A204.1 (cell line): ENCODE measurements at regions not wholly inside any gene's neighbourhood (a gene's known extent, or its start where the extent isn't known, plus 50 kb on each side); places are given as distances from the start of the nearest gene placed in this dataset.
A peak's percentile ranks its signal among the peaks of the same experiment; 100 is the strongest.

Experiments
- FAIRE-seq: peaks from 2 replicates; lab custom pipeline; 2012; peaks lifted over from hg19 to GRCh38; lab: Jason Lieb, UNC

DNA sequence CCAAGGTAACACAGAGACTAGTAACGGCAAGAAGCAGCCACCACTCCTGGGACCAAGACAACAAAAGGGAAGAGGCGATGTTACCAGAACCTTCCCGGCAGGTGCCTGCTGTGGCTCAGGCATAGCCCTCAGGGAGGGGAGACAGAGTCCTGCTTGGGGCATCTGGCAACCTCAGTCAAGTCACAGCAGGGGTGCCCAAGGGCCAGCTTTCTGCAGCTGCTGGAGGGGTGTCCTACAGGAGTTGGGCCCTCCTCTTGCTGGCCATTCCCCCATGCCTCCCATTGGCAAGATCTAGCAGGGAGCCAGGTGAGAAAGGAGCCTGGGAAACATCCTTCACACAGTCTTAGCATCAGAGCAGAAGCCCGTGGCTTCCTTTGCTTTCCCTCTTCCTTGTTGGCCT, 197.3 kb upstream of the IL12A start:
- no peak for FAIRE-seq

DNA sequence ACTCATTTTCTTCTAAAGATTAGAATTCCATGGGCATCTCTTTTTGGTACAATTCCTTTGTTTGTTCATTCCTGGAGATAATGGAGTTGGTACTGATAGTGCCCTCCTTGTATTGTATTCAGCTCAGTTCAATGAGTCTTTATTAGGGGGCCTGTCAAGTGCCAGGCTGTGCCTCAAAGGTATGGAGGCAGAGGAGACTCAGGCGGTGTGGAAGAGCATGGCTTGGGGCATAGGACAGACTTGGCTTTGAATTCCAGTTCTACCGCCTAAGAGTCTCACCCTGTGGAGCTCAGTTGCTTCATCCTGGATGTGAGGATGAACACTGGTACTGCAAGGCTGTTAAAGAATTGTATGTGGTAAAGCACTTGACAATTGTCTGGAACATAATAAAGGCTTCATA, 196.6 kb upstream of the IL12A start:
- FAIRE-seq = no peak

DNA sequence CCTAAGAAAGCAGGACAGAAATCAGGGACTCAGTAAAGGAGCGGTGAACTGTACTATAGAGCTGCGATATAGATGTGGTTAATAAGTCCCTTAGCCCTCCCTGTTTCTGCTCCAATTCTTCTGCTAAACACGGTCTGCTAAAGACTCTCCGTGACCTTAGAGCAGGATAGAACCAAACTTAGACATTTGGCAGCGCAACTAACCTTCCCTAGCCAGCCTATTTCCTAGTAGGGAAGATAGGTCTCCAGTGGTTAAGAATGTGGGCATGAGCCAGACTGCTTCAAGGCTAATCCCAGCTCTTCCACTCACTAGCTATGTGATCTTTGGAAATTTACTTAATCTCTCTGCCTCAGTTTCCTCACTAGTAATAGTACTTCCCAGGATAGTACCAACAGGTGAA, 193.6 kb upstream of the IL12A start:
- FAIRE-seq = no peak

DNA sequence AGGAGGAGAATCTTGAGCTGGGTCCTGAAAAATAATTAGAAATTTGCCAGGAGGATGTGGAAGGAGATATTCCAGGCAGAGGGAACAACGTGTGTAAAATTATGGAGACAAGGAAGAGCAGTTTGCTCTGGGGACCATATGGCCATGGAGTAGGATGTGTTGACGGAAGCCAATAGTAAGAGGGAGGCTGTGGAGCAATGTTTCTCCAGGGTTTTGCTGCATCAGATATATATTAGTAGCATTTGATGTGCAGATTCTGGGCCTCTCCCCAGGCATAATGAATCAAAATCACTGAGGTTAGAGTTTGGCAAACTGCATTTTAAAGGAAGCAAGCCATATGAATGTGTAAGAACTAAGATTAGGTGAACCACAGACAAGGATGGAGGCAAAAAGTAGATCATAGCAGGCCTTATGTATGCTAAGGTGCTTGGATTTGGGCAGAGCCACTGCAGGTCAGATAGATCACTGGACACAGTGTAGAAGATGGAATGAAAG, 192.9 kb upstream of the IL12A start:
- no peak for FAIRE-seq

DNA sequence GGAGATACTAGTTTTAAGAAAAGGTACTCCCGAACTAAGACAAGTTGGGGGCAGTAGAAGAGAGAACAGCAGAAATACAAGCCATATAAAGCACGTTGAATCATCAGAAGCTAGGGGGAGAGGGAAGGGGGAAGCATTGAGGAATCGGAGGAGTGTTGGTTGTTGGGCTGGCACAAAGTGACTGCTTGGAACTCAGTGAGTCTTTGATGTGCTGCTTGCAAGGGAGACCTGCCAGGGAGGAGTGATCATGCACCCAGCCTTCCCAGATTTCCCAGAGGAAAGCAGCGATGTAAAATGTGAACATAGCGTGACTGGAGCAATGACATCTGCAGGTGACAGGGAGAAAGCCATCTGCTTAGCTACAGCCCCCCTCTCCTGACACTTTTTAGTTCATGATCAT, 192.4 kb upstream of the IL12A start:
- FAIRE-seq = no peak

DNA sequence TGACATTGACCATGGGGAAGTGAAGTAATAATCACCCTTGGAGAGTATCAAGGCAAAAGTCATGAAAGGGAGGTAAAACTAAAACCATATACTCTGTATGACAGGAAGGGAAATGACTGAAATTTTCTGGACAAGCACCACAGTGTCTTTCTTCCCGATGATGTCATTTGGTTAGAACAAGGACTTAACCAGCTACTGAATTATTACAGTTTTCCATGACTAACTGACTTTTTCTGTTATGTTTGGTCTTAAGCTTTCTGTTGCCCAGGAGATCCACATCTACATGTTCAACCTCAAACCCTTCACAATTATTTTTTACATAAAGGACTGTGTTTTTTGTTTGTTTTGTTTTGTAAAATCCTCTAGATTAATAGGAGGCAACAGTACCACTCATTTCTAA, 191.9 kb upstream of the IL12A start:
- FAIRE-seq = no peak

DNA sequence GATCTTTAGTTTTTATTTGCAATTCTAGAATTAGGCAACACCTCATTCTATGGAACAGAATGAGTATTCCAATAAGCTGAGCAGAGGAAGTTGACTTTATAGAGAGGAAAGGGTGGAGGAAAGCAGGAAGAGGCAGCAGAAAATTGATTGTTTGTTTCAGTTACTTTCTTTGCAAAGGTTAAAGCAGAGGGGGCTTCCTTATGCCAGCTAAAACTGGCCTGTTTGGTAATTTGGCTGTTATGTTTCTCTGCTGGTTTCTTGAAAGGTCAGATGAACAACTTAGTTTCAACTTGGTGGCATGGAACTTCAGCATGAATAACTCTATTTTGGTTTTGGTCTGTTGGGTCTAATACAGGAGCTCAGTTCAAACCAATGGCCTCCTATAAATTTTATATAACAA, 190.9 kb upstream of the IL12A start:
- FAIRE-seq = no peak

DNA sequence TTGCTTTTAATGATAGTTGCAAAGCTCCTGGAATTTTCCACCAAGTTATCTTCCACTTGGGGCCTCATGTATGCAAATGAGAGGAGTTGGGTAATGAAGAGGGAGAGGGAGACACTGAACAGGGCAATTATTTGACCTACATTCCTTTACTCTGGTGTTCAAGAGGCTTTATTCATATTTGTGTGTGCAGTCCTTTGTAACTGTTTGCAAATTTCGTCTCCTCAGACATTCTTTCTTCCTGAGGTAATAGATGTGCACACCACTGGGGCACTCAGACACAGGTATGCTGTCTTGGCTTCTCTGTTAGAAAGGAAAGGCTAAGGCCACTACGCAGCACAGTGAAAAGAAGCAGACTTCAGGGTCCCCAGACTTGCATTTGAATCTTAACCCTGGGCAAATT, 189.7 kb upstream of the IL12A start:
- FAIRE-seq = no peak

DNA sequence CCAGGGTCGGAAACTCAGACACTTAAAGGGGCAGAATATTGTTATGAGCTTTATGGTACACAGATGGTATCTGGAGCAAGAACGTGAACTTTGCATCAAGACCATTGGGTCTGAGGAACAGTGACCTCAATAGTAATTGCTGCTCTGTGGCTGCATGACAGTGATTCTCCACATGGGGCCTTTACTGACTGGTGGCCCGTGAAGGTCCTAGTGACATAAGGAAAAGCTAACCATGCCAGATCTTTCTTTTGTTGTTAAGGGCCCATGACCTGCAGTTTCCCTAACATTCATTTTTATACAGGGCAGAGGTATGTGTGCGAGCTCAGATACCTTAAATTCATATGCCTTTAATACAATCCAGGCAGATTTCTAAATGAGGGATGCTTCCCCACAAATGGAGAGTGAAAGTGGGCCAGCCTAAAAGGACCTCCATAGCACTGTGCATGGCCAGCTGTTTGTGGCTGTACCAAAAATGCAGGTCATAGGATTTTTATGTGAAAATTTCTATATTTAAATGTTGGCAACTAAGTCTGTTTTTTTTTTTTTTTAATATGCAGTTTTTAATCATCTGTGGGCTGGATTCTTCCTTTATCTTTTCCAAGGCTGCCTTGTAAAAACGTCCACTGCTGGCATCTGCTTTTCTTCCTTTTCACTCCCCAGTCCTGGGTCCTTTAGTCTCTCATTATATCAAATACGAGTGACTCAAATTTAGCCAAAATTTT, 188.0 kb upstream of the IL12A start:
- FAIRE-seq = no peak

DNA sequence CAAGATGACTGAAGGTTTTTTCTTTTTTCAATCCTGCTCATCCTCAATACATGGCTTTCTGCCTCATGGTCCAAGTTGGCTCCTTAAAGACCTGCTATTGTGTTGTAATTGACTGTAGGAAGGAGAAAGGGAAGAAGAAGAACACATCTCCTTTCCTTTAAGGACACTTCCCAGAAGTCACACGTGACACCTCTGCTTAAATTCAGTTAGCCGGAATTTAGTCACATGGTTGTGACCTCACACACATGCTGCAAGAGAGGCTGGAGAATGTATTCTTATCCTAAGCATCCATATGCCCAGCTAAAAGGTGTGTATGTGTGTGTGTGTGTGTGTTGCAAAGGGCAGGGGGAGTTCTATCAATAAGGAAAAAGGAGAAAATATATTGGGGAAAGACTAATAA, 185.8 kb upstream of the IL12A start:
- no peak for FAIRE-seq

DNA sequence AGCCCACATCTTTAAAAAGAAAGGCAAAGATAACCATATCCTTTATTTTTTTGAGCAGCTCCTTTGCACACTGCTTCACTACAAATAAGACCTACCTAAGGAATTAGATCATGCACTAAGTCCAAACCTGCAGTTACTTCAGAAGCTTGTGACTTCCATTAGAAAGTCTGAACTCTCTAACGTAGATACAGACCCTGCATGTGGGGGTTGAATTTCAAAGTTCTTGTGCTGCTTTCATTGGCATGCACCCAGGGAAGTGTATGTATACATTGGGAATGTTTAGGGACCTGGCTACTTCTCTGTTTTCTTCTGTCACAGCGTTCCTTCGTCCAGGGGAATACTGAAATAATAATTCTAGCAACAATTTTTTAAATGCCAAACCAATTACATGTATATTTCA, 185.2 kb upstream of the IL12A start:
- FAIRE-seq = no peak

DNA sequence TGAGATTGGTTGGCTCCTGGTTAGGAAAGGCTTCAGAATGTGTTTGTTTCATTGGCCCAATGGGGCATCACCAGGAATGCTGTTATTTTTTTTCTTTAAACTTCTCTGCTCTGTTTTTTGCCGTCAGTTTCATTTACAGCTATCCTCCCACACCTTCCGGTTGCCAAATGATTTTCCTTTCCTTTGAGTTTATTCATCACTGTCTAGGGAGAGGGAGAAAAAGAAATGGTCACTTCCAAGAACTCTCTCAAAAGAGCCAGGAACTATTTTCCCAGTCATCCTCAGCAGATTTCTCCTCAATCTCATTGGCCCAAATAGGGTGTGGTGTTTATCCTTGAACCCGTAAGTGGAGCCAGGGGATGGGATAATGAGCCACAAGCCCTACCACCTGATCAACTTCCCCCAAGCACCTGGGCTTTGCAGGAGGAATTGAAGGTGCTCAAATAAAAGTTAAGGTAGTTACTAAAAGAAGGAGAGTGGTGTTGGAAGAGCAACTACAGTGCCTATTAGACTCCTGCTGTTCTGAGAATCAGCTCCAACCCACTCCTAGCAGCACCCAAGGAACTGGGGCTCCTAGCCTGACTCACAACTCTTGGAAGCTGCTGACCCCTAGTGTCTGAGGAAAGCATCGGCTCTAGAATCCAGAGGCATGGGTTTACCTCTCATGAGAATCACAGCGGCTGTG, 183.8 kb upstream of the IL12A start:
- peak; percentile 78 for FAIRE-seq

DNA sequence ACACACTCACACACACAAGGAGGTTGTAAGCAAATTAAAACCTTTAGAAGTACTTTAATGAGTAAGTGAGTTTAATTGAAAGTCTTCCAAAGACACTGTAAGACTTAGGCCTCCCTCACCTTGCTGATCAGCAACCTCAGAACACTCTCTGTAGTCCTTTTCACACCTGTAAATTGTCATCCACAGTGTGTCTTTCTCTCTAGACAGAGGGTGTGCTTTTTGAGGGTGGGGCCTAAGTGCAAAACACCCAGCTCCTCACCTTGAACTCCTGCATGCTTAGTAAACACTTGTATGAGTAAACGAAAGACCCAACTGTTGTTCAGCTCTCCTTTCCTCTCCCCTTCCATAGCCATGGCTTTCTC, 183.2 kb upstream of the IL12A start:
- FAIRE-seq = no peak

DNA sequence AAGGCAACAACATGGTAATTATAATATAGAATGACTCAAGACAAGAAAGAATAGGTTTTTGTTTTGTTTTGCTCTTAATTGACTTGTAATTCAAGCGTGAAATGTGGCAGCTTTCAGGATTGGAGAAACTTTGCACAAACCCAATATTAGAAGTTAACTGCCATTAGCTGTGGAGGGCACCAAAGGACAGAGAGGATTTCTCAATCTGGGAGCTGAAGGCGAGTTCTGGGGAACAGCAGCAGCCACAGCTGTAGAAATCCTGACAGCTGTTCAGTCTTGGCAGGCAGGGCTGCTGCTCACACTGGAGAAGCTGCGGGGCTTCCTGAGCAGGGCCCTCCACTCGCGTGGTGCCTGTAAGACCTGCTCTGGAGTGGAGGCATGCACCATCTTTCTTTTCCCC, 182.2 kb upstream of the IL12A start:
- no peak for FAIRE-seq

DNA sequence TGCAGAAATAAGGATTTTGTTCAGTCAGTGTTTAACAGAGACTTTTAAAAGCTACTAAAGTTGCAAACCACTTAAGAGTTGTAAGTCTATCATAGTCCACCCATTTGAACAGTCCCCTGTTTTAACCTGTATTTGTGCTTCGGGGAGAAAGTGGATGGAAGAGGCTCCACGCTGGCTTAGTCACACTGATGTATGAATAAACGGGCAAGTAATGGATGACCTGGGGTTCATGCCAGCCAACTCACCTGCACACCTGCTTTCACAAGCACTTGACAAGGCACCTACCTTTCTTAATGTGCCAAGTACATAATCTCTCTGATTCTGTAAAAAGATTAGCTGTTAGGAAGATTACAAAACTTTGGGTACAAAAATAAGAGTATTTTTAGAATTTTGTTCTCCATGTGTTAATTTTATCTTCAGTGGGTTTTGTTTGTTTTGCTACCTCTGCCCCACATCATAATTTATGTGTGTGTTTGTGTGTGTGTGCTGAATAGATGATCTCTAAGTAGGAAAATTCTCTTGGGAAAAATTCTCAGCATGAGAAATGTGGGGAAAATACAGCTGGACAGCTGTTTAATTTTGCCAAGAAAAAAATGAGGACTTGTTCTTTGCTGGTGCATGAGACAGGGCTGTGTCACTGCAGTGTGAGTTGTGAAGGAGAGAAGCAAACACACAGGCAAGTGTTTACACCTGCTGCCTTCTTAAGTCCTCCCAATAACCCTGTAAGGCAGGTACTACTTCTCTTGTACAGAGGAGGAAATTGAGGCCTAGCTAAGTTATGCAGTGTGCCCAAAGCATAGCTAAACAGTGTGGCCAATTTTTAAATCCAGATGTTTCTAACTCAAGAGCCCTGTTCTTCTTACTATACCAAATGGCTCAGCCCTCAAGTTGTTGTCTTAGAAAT, 181.2 kb upstream of the IL12A start:
- FAIRE-seq = no peak

DNA sequence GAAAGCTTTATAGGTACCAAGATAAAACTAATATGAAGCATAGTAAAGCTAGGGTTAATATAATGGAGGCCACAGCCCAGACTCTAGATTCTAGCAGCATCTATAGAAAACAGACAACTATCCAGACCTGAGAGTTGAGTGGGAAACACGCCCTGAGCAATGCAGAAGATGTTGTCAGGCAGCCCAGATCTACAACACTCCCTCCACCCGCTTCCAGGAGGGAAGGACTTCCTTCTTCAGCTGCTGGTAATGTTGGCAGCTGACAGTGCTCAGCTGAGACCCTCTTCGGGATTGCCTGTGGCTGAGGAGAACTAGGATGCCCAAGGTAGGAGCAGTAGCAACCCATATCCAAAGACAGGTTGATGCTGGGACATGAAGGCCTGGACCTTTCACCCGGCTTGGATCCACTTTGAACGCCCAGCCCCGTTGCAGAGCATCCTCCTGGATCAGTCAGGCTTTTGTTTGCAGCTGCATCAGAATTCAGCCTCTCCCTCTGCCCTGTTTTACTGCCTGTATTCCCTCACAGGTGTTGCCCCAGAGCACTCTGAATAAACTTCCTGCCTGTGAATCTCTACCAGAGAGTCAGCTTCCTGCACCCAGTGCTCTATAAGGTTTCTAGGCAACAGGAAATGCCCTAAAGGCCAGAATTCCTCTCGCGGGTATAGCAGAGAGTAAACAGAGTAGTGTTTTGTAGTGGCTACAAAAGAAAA, 174.7 kb upstream of the IL12A start:
- FAIRE-seq = no peak

DNA sequence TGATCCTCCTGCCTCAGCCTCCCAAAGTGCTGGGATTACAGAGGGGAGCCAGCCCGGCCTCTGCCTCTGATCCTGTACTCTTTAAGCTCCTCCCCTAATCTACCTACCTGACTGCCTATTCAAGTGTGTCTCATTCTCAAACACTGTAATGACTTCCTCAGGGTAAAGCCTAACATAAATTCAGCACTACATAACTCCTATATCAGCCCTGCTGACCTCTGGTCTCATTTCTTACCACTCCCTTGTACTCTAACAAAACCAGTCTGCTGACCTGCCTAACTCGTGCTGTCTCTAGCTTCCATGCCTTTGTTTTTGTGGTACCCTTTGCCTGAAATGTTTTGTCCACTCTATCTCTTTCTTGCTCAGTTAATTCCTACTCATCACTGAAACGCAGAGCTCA, 172.1 kb upstream of the IL12A start:
- no peak for FAIRE-seq

DNA sequence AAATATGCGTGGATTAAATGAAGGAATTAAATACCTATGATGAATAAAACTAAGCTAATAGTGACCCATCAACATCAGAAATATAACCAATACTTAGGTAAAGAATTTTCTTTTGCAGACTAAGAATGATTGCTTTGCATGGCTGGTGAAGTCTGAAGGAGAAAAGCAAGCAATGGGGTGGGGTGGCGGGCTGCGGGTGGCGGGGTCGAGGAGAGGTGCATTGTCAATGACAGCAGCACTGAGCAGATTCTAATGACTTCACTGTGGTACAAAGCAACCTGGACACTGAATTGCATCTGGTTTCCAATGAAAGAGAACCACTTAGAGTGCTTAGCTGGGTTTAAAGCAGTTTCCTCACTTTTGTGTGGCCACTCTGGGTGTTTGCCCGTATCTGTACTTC, 171.5 kb upstream of the IL12A start:
- FAIRE-seq = no peak

DNA sequence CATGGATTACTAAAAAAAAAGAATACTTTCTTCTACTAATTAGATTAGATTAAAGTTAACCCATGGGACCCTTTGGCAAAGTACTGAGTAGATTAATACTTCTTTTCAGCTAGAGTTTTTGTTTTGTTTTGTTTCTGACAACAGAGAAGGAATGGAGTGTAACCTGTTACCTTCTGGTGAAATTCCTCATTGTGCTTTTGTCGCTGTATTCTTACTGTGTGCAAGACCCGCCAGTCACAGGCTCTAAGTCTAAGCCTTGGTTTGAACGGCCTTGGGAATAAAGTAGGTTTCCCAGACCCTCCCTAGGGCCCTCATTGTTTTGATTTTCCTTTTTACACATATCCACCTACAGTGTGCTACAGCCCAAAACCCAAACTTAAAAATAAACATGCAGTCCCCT, 171.1 kb upstream of the IL12A start:
- no peak for FAIRE-seq

DNA sequence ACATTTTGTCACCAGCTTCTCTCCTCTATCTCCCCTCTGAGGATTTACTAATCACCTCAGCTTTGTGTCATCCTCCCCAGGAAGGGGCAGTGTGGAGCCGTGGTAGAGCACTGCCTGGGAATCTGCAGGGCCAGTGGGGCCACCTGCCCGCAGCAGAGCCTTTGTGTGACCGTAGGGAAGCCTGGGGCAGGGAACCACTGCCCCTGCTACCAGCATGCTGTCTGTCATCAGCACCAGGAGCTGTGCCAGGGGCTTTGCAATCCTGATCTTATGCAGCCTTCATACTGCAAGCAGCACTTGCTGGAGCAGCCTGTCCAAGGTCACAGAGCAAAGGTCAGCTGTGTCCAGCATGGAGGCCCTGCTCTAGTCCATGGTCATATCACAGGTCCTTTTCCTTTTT, 170.2 kb upstream of the IL12A start:
- FAIRE-seq = no peak

DNA sequence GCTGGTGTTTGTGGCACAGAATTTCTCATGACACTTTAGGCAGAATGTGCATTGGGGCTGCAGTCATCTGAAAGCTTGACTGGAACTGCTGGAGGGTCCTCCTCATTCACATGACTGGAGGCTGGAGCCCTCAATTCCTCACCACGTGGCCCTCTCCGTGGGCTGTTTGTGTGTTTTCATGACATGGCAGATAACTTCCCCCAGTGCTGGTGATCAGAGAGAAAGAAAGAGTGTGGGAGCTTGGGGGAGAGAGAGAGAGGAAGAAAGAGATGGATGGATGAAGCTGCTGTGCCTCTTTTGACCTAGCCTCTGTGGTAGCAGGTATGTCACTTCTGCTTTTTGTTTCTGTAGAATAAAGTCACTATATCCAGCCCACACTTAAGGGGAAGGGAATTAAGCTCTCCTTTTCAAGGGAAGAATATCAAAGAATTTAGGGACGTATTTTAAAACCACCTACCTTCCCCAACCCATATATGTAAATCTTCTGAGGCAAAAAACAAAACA, 169.6 kb upstream of the IL12A start:
- no peak for FAIRE-seq

DNA sequence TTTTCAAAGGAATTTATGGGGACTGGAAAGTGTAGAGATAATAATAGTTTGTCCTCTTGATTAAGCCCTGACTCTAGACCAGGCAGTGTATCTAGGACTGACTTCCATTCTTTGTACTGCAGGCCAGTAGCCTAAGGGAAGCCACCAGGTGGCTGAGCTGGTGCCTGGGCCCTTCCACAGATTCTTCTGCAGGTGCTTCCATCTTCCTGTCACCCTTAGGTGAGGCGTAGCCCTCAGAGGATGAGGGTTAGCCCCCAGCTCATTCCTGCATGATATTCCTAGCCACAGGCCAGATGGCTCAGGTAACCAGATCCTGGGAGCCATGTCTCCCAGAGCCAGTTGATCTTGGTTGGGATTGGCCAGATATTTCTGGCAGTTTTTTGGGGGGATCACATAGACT, 169.0 kb upstream of the IL12A start:
- FAIRE-seq = no peak
